Esophagus squamous epithelium (tissue), 5 donors: ENCODE measurements at regions not wholly inside any gene's neighbourhood (a gene's known extent, or its start where the extent isn't known, plus 50 kb on each side); places are given as distances from the start of the nearest gene placed in this dataset.

Experiments
- DNase-seq: peaks from one replicate; lab custom pipeline; 2025; lab: John Stamatoyannopoulos, UW
- H3K27ac ChIP-seq, 4 donors: fragments of 200-600 bp; sonication (generic); one replicate each; pipeline ENCODE4 v1.5.1; 2016 to 2019; ENCODE audit warnings: mild to moderate bottlenecking in 1 of 4
- H3K27me3 ChIP-seq, 4 donors: fragments of 200-600 bp; sonication (generic); 1 replicate in 3 of 4; 2 replicates in 1 of 4; pipeline versions ENCODE4 v1.5.1 to v1.6.0; 2017 to 2021; ENCODE audit warnings: antibody characterized with exemption in 1 of 4
- H3K36me3 ChIP-seq, 3 donors: fragments of 200-600 bp; sonication (generic); one replicate each; pipeline ENCODE4 v1.5.1; 2016 to 2019
- H3K4me1 ChIP-seq, 3 donors: fragments of 200-600 bp; sonication (generic); one replicate each; pipeline ENCODE4 v1.5.1; 2017 to 2019
- H3K4me3 ChIP-seq, 4 donors: fragments of 200-600 bp; sonication (generic); 1 replicate in 3 of 4; 2 replicates in 1 of 4; pipeline ENCODE4 v1.5.1; 2016 to 2019; ENCODE audit warnings: mild to moderate bottlenecking in 2 of 4, moderate library complexity in 1 of 4
- H3K9me3 ChIP-seq, 3 donors: fragments of 200-600 bp; sonication (generic); one replicate each; pipeline ENCODE4 v1.5.1; 2016 to 2019
- CTCF ChIP-seq, 6 experiments: fragments of 450-650 bp in 4 of 6; fragments of 200-600 bp in 2 of 6; sonication (generic) in 2 of 6; IDR thresholded peaks; one replicate each; pipeline ENCODE4 v1.5.1; 2016 to 2019; ENCODE audit warnings: antibody characterized with exemption in 6 of 6, mild to moderate bottlenecking in 4 of 6, moderate library complexity in 4 of 6
- POLR2A ChIP-seq, 4 donors: fragments of 450-650 bp; IDR thresholded peaks; one replicate each; pipeline ENCODE4 v1.6.1; 2017; ENCODE audit warnings: antibody characterized with exemption in 4 of 4, mild to moderate bottlenecking in 4 of 4, moderate library complexity in 3 of 4
- WGBS, 2 donors: methylation state at CpG; one replicate each; pipeline ENCODE4 v1.1.5; 2018; 5-methylcytosine and 5-hydroxymethylcytosine counted together
- intact Hi-C: fragments of 100-400 bp; cut with DNase I; formaldehyde crosslinking; loops from one replicate; pipeline ENCODE4 v1.15.0; 2022
- donor health status: DM: yes; HTN: yes; CAD: no.

GRCh38 chr13:82657471-82657870 is 1224.8 kb downstream of the SLITRK1 start:
- DNase-seq: no peak
- TF ChIP-seq CTCF (IDR thresholded peaks at IDR 0.05): no peak
- TF ChIP-seq POLR2A (IDR thresholded peaks at IDR 0.05): no peak
- intact Hi-C loops: no loop called here
- no peaks in the 10 kb centered on the region for H3K9me3 ChIP-seq
- H3K27me3 ChIP-seq: no peaks in the 10 kb centered on the region
- no peak overlapping the region for H3K27ac ChIP-seq
- no peaks in the 10 kb centered on the region for H3K36me3 ChIP-seq
- no peaks in the 10 kb centered on the region for H3K4me1 ChIP-seq
- no peak overlapping the region for H3K4me3 ChIP-seq
- WGBS, 2 donors: 65 to 91% methylated on average over 3 of the region's 3 CpGs

- peak overlapping the region in 1 of 4 donors; percentile 20 for H3K4me3 ChIP-seq
- intact Hi-C loops: no loop called here
- 63 to 76% methylated on average over 13 to 14 of the region's 16 CpGs for WGBS, 2 donors
Observed at GRCh38 chr13:82654861-82655855, 1227.1 kb downstream of the SLITRK1 start.

DNA sequence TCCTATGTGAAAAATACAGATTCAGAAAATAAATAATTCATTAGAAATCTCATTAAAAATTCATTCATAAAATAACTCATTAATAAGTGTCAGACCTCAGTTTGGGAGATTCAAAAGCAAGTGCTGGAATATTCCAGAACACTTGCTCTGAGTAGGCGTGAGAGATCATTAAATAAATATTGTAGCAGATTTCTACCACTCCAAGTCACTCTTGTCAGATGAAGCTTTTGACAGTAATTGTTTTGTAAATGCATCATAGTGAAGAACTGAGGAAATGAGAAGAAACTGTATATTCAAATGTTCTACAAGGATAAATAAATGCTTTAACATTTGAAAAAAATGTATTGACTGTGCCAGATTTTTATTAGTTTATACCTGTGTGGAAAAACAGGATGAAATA is 1228.1 kb downstream of the SLITRK1 start:
- Histone ChIP-seq H3K27me3 (no peaks in the 10 kb centered on the region), H3K9me3 (no peaks in the 10 kb centered on the region), H3K4me1 (no peaks in the 10 kb centered on the region), H3K27ac (no peak overlapping the region), H3K4me3 (no peak overlapping the region), H3K36me3 (no peaks in the 10 kb centered on the region)
- TF ChIP-seq CTCF (IDR thresholded peaks at IDR 0.05): no peak
- TF ChIP-seq POLR2A (IDR thresholded peaks at IDR 0.05): no peak
- DNase-seq: no peak
- intact Hi-C loops: no loop called here
- 40 to 67% methylated on average over 1 of the region's 1 CpG for WGBS, 2 donors

More at GRCh38 chr13:82654861-82655855, 1227.1 kb downstream of the SLITRK1 start:
- Histone ChIP-seq H3K27me3 (no peaks in the 10 kb centered on the region), H3K27ac (peak overlapping the region in 2 of 4 donors; percentile 7 to 31), H3K9me3 (no peaks in the 10 kb centered on the region), H3K36me3 (no peaks in the 10 kb centered on the region), H3K4me1 (no peaks in the 10 kb centered on the region)
- TF ChIP-seq POLR2A (IDR thresholded peaks at IDR 0.05) (no peak), CTCF (IDR thresholded peaks at IDR 0.05) (no peak)
- DNase-seq: no peak

DNA sequence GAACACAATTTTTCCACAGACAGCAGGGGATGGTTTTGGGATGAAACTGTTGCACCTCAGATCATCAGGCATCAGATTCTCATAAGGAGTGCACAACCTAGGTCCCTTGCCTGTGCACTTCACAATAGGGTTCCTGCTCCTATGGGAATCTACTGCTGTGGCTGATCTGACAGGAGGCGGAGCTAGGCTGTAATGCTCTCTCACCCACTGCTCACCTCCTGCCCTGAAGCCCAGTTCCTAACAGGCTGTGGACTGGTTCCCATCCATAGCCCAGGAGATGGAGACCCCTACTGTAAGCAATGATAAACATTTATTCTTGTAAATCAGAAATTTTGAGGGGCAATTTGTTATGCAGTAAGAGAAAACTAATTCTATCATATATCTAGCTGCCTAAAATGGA is 1234.7 kb downstream of the SLITRK1 start:
- H3K36me3 ChIP-seq: no peaks in the 10 kb centered on the region
- H3K4me1 ChIP-seq: no peaks in the 10 kb centered on the region
- no peak for DNase-seq
- no peak overlapping the region for H3K27ac ChIP-seq
- intact Hi-C loops: no loop called here
- no peak for TF ChIP-seq POLR2A (IDR thresholded peaks at IDR 0.05)
- TF ChIP-seq CTCF (IDR thresholded peaks at IDR 0.05): no peak
- no peak overlapping the region for H3K4me3 ChIP-seq
- H3K9me3 ChIP-seq: no peaks in the 10 kb centered on the region
- WGBS, 2 donors: 100% methylated on average over 1 of the region's 1 CpG
- no peaks in the 10 kb centered on the region for H3K27me3 ChIP-seq

DNA sequence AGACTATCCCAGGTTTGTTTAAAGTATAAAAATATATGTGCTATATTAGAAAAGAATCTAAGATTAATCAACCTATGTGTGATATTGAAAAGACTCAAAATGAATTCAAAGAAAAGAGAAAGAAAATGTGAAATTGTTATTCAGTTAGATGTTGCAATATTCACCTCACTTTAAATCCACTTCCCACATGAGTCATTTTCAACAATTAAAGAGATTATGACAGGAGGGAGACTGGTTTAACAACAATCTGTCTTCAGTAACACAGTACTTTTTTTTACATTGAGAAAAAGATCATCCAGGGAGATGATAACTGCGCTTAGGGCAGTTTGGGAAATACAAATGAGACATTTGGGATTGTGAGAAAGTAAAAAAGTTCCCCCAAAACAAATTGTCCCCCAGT is 1246.2 kb downstream of the SLITRK1 start:
- 47 to 70% methylated on average over 1 of the region's 1 CpG for WGBS, 2 donors
- no peak for TF ChIP-seq CTCF (IDR thresholded peaks at IDR 0.05)
- TF ChIP-seq POLR2A (IDR thresholded peaks at IDR 0.05): no peak
- Histone ChIP-seq H3K36me3 (no peaks in the 10 kb centered on the region), H3K4me3 (no peak overlapping the region), H3K4me1 (peaks cover 0 to 18% (median 0%) of the 10 kb centered on the region in 3 donors), H3K9me3 (peaks cover 0 to 4% (median 0%) of the 10 kb centered on the region in 3 donors), H3K27me3 (no peaks in the 10 kb centered on the region), H3K27ac (peak overlapping the region in 1 of 4 donors; percentile 14)
- intact Hi-C loops: no loop called here
- no peak for DNase-seq
